Motor neuron (in vitro differentiated cells): ENCODE measurements at regions not wholly inside any gene's neighbourhood (a gene's known extent, or its start where the extent isn't known, plus 50 kb on each side); places are given as distances from the start of the nearest gene placed in this dataset.

Source experiments
- ATAC-seq, 8 experiments: fragments of 200-7000 bp; cut with Tn5 transposase; replicated peaks in 6 of 8; 2 replicates each; pipeline ENCODE4 v1.8.0; 2021; ENCODE audit warnings: mild to moderate bottlenecking in 8 of 8, moderate library complexity in 8 of 8
- H3K27ac ChIP-seq, 2 donors: fragments of 250-450 bp; sonication (Bioruptor Pico); 2 replicates each; pipeline ENCODE4 v1.9.0; 2021; ENCODE audit warnings: antibody characterized with exemption in 2 of 2, mild to moderate bottlenecking in 2 of 2, moderate library complexity in 1 of 2
- H3K4me1 ChIP-seq, 2 donors: fragments of 250-450 bp; sonication (Bioruptor Pico); replicated peaks in 1 of 2; 2 replicates each; pipeline ENCODE4 v1.6.1; 2021; ENCODE audit warnings: antibody characterized with exemption in 2 of 2, mild to moderate bottlenecking in 2 of 2, moderate library complexity in 1 of 2
- H3K4me3 ChIP-seq, 5 donors: fragments of 250-450 bp; sonication (Bioruptor Pico); 2 replicates each; pipeline ENCODE4 v1.9.0; 2021; ENCODE audit warnings: antibody characterized with exemption in 5 of 5, mild to moderate bottlenecking in 5 of 5, moderate library complexity in 4 of 5
- WGBS, 10 experiments: fragments of 450-650 bp; shearing (Covaris generic); methylation state at CpG; one replicate each; pipeline ENCODE4 v1.0.0; 2022; 5-methylcytosine and 5-hydroxymethylcytosine counted together
- in situ Hi-C, 9 experiments: fragments of 400-800 bp; cut with MboI; loops; one replicate each; pipeline ENCODE4 v1.15.0; 2021; ENCODE audit warnings: low sequenced_read_pairs in 9 of 9, low pct_unique_long_range_greater_than_20kb in 2 of 9; ENCODE audit not compliant: unreplicated experiment in 9 of 9

GRCh38 chr15:62977952-62978811 is 64.4 kb upstream of the TPM1 start:
- ATAC-seq: peak in 1 of 8 experiments; percentile 92
- no peak overlapping the region for H3K4me3 ChIP-seq
- H3K27ac ChIP-seq: no peak overlapping the region
- in situ Hi-C loops: no loop called here
- WGBS, 10 experiments: 34 to 100% (median 74%) methylated on average over 1 to 5 of the region's 8 CpGs; no CpG with 5 or more reads in 2 of the 10 experiments
- H3K4me1 ChIP-seq: peaks cover 10 to 25% of the 10 kb centered on the region in 2 donors

- Histone ChIP-seq H3K4me3 (no peak overlapping the region), H3K27ac (no peak overlapping the region), H3K4me1 (peaks cover 10 to 27% of the 10 kb centered on the region in 2 donors)
- no peak for ATAC-seq
- 67 to 89% (median 86%) methylated on average over 1 of the region's 1 CpG; no CpG with 5 or more reads in 7 of the 10 experiments for WGBS, 10 experiments
- in situ Hi-C loops: no loop called here
Measured at GRCh38 chr15:62979252-62979651, 63.3 kb upstream of the TPM1 start.

GRCh38 chr15:62981071-62981470 is 61.5 kb upstream of the TPM1 start:
- 48 to 100% (median 60%) methylated on average over 1 to 3 of the region's 3 CpGs; no CpG with 5 or more reads in 2 of the 10 experiments for WGBS, 10 experiments
- Histone ChIP-seq H3K4me1 (peaks cover 7 to 18% of the 10 kb centered on the region in 2 donors), H3K4me3 (no peak overlapping the region), H3K27ac (no peak overlapping the region)
- no peak for ATAC-seq
- in situ Hi-C loops: no loop called here

GRCh38 chr15:62983956-62984355 is 58.6 kb upstream of the TPM1 start:
- ATAC-seq: no peak
- H3K27ac ChIP-seq: no peak overlapping the region
- 67 to 100% (median 100%) methylated on average over 2 to 6 of the region's 8 CpGs; no CpG with 5 or more reads in 1 of the 10 experiments for WGBS, 10 experiments
- peaks cover 0 to 10% of the 10 kb centered on the region in 2 donors for H3K4me1 ChIP-seq
- no peak overlapping the region for H3K4me3 ChIP-seq
- in situ Hi-C loops: no loop called here

GRCh38 chr15:62985768-62986167 is 56.8 kb upstream of the TPM1 start:
- in situ Hi-C loops: no loop called here

GRCh38 chr15:62986948-62987347 is 55.6 kb upstream of the TPM1 start:
- in situ Hi-C loops: no loop called here
- ATAC-seq: no peak
- Histone ChIP-seq H3K4me3 (no peak overlapping the region), H3K4me1 (peaks cover 0 to 10% of the 10 kb centered on the region in 2 donors), H3K27ac (no peak overlapping the region)
- WGBS, 10 experiments: 87 to 100% (median 100%) methylated on average over 1 to 4 of the region's 7 CpGs; no CpG with 5 or more reads in 5 of the 10 experiments

More at GRCh38 chr15:62985768-62986167, 56.8 kb upstream of the TPM1 start:
- Histone ChIP-seq H3K27ac (no peak overlapping the region), H3K4me1 (peaks cover 0 to 10% of the 10 kb centered on the region in 2 donors), H3K4me3 (no peak overlapping the region)
- WGBS, 10 experiments: 27 to 100% (median 83%) methylated on average over 1 to 6 of the region's 6 CpGs; no CpG with 5 or more reads in 4 of the 10 experiments
- peak in 1 of 8 experiments; percentile 17 for ATAC-seq

GRCh38 chr15:62988701-62989100 is 53.8 kb upstream of the TPM1 start:
- ATAC-seq: no peak
- WGBS, 10 experiments: 75 to 100% (median 90%) methylated on average over 1 to 6 of the region's 7 CpGs
- Histone ChIP-seq H3K4me3 (no peak overlapping the region), H3K27ac (no peak overlapping the region), H3K4me1 (peaks cover 0 to 3% of the 10 kb centered on the region in 2 donors)
- in situ Hi-C loops: no loop called here

GRCh38 chr15:62989366-62990055 is 53.0 kb upstream of the TPM1 start:
- ATAC-seq: no peak

GRCh38 chr15:62991698-62992097 is 50.8 kb upstream of the TPM1 start:
- H3K4me3 ChIP-seq: no peak overlapping the region
- WGBS, 10 experiments: 40 to 80% (median 50%) methylated on average over 1 to 2 of the region's 2 CpGs; no CpG with 5 or more reads in 1 of the 10 experiments
- H3K4me1 ChIP-seq: peaks cover 14 to 21% of the 10 kb centered on the region in 2 donors
- in situ Hi-C loops: no loop called here
- no peak overlapping the region for H3K27ac ChIP-seq
- ATAC-seq: no peak

More at GRCh38 chr15:62989366-62990055, 53.0 kb upstream of the TPM1 start:
- Histone ChIP-seq H3K27ac (no peak overlapping the region), H3K4me3 (no peak overlapping the region), H3K4me1 (peaks cover 4 to 10% of the 10 kb centered on the region in 2 donors)
- 0 to 100% (median 66%) methylated on average over 1 to 4 of the region's 10 CpGs; no CpG with 5 or more reads in 2 of the 10 experiments for WGBS, 10 experiments
- in situ Hi-C loops: no loop called here

GRCh38 chr15:62992302-62992701 is 50.2 kb upstream of the TPM1 start:
- no peak overlapping the region for H3K4me3 ChIP-seq
- ATAC-seq: no peak
- H3K27ac ChIP-seq: no peak overlapping the region
- 75 to 94% (median 83%) methylated on average over 2 to 3 of the region's 3 CpGs for WGBS, 10 experiments
- peaks cover 14 to 21% of the 10 kb centered on the region in 2 donors for H3K4me1 ChIP-seq
- in situ Hi-C loops: no loop called here
